ENCODE measurements at regions not wholly inside any gene's neighbourhood (a gene's known extent, or its start where the extent isn't known, plus 50 kb on each side); places are given as distances from the start of the nearest gene placed in this dataset.
"Not testable (repeated sequence)": the region's sequence is repeated elsewhere in the genome, so short reads cannot be mapped to it uniquely, and the experiment has no call there.

GRCh38 chr4:3628868-3629175, 96.6 kb upstream of the LRPAP1 start:
- Histone ChIP-seq H3K36me3 (replicated peaks; ENCODE audit: insufficient read depth, low read length) (no peaks in the 10 kb centered on the region), H3K79me2 (ENCODE audit: low read length) (no peaks in the 10 kb centered on the region), H3K9me2 (replicated peaks; ENCODE audit: insufficient read depth, low read length) (no peaks in the 10 kb centered on the region), H3K4me2 (ENCODE audit: low read depth, low read length) (no peak overlapping the region), H4K20me1 (ENCODE audit: insufficient read depth, low read length) (no peaks in the 10 kb centered on the region), H3K4me1 (ENCODE audit: low read length) (no peaks in the 10 kb centered on the region), H3F3A (ENCODE audit: insufficient read depth, low read length) (no peaks in the 10 kb centered on the region), H3K27ac (ENCODE audit: low read length) (no peak overlapping the region), H3K9me3 (replicated peaks; ENCODE audit: insufficient read depth, low read length) (no peaks in the 10 kb centered on the region), H3K27me3 (replicated peaks; ENCODE audit: insufficient read depth, low read length) (peaks cover 51% of the 10 kb centered on the region), H3K9ac (ENCODE audit: low read length) (no peak overlapping the region), H2AFZ (ENCODE audit: low read length) (no peak overlapping the region), H3K4me3 (ENCODE audit: low read length) (no peak overlapping the region)
- DNase-seq: no peak
- TF ChIP-seq CTCF (IDR thresholded peaks at IDR 0.05; ENCODE audit: low read length): no peak
- no peak for TF ChIP-seq EZH2 (optimal IDR thresholded peaks at IDR 0.05; ENCODE audit: low read depth, low read length)
- TF ChIP-seq EZH2phosphoT487 (IDR thresholded peaks at IDR 0.05; ENCODE audit: low read length): no peak

GRCh38 chr4:3627967-3628867, 96.0 kb upstream of the LRPAP1 start:
- not testable (repeated sequence) for H3K4me2 ChIP-seq (ENCODE audit: low read depth, low read length); H4K20me1 ChIP-seq (ENCODE audit: insufficient read depth, low read length); H3F3A ChIP-seq (ENCODE audit: insufficient read depth, low read length); H3K36me3 ChIP-seq (replicated peaks; ENCODE audit: insufficient read depth, low read length); H3K9ac ChIP-seq (ENCODE audit: low read length); H3K9me2 ChIP-seq (replicated peaks; ENCODE audit: insufficient read depth, low read length); H3K79me2 ChIP-seq (ENCODE audit: low read length); H3K27ac ChIP-seq (ENCODE audit: low read length); H3K4me1 ChIP-seq (ENCODE audit: low read length); DNase-seq; H3K4me3 ChIP-seq (ENCODE audit: low read length); H3K9me3 ChIP-seq (replicated peaks; ENCODE audit: insufficient read depth, low read length); H2AFZ ChIP-seq (ENCODE audit: low read length)
- peaks cover 51% of the 10 kb centered on the region for H3K27me3 ChIP-seq (replicated peaks; ENCODE audit: insufficient read depth, low read length)

DNA sequence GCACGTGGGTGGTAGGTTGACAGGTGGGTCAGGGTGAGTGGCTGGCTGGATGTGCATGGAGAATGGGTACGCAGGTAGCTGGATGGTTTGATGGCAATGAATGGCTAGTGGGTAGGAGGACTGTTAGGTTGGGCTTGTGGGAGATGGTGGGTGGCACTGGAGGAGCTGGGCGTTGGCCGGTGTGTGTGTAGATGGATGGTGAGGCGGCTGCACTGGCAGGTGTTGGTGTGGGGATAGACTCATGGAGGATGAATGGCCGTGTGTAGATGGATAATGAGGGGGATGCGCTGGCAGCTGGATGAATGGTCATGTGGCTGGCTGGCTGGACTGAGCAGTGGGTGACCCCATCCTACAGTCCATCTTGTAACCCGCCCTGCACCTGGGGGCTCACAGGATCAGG, 95.2 kb upstream of the LRPAP1 start:
- H3K9me3 ChIP-seq (replicated peaks; ENCODE audit: insufficient read depth, low read length); DNase-seq; H3K4me3 ChIP-seq (ENCODE audit: low read length); H4K20me1 ChIP-seq (ENCODE audit: insufficient read depth, low read length); H3K27ac ChIP-seq (ENCODE audit: low read length); H3K4me2 ChIP-seq (ENCODE audit: low read depth, low read length); H3K9me2 ChIP-seq (replicated peaks; ENCODE audit: insufficient read depth, low read length); H3K79me2 ChIP-seq (ENCODE audit: low read length); H3F3A ChIP-seq (ENCODE audit: insufficient read depth, low read length); H3K4me1 ChIP-seq (ENCODE audit: low read length); H3K9ac ChIP-seq (ENCODE audit: low read length); H3K36me3 ChIP-seq (replicated peaks; ENCODE audit: insufficient read depth, low read length); H2AFZ ChIP-seq (ENCODE audit: low read length): not testable (repeated sequence)
- H3K27me3 ChIP-seq (replicated peaks; ENCODE audit: insufficient read depth, low read length): peaks cover 55% of the 10 kb centered on the region

GRCh38 chr4:3626131-3626884, 94.1 kb upstream of the LRPAP1 start:
- H3K27me3 ChIP-seq (replicated peaks; ENCODE audit: insufficient read depth, low read length): peaks cover 56% of the 10 kb centered on the region
- not testable (repeated sequence) for H3K4me3 ChIP-seq (ENCODE audit: low read length); H4K20me1 ChIP-seq (ENCODE audit: insufficient read depth, low read length); H3F3A ChIP-seq (ENCODE audit: insufficient read depth, low read length); H3K9me2 ChIP-seq (replicated peaks; ENCODE audit: insufficient read depth, low read length); H3K27ac ChIP-seq (ENCODE audit: low read length); H2AFZ ChIP-seq (ENCODE audit: low read length); H3K9ac ChIP-seq (ENCODE audit: low read length); H3K9me3 ChIP-seq (replicated peaks; ENCODE audit: insufficient read depth, low read length); H3K36me3 ChIP-seq (replicated peaks; ENCODE audit: insufficient read depth, low read length); H3K4me2 ChIP-seq (ENCODE audit: low read depth, low read length); H3K4me1 ChIP-seq (ENCODE audit: low read length); H3K79me2 ChIP-seq (ENCODE audit: low read length); DNase-seq

GRCh38 chr4:3625286-3625875, 93.2 kb upstream of the LRPAP1 start:
- not testable (repeated sequence) for H3K79me2 ChIP-seq (ENCODE audit: low read length); H3K36me3 ChIP-seq (replicated peaks; ENCODE audit: insufficient read depth, low read length); H3K9me3 ChIP-seq (replicated peaks; ENCODE audit: insufficient read depth, low read length); H3K9me2 ChIP-seq (replicated peaks; ENCODE audit: insufficient read depth, low read length); H3K9ac ChIP-seq (ENCODE audit: low read length); H4K20me1 ChIP-seq (ENCODE audit: insufficient read depth, low read length); H3K4me1 ChIP-seq (ENCODE audit: low read length); H3F3A ChIP-seq (ENCODE audit: insufficient read depth, low read length); H2AFZ ChIP-seq (ENCODE audit: low read length); H3K4me3 ChIP-seq (ENCODE audit: low read length); H3K4me2 ChIP-seq (ENCODE audit: low read depth, low read length); H3K27ac ChIP-seq (ENCODE audit: low read length); DNase-seq
- H3K27me3 ChIP-seq (replicated peaks; ENCODE audit: insufficient read depth, low read length): peaks cover 52% of the 10 kb centered on the region

DNA sequence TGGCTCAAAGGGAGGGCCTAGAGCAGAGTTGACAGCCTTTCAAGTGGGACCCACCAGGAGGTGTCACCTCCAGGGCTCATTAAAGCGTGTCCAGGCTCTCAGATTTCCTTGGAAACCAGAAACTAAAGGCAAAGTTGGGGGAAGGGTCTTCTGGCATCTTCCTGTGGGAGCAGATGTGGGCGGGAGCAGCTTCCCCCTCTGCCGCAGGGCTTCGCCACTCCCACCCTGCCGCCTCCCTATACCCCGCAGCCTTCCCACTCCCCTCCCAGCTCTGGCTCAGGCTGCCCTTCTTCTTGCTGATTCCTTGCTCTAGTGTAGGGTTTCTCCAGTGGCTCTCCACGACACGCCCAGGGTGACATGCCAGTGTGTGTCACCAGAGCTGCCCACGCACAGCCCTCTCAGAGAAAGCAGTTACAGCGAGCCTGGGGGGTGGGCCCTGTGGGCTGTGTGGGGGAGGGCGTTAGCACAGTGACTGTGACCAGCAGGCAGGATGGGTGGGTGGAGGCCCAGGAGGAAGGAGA, 91.6 kb upstream of the LRPAP1 start:
- not testable (repeated sequence) for H3K4me2 ChIP-seq (ENCODE audit: low read depth, low read length); H2AFZ ChIP-seq (ENCODE audit: low read length); H3F3A ChIP-seq (ENCODE audit: insufficient read depth, low read length); H3K27ac ChIP-seq (ENCODE audit: low read length); H3K4me3 ChIP-seq (ENCODE audit: low read length); H3K4me1 ChIP-seq (ENCODE audit: low read length); H3K9ac ChIP-seq (ENCODE audit: low read length); H3K9me3 ChIP-seq (replicated peaks; ENCODE audit: insufficient read depth, low read length); H4K20me1 ChIP-seq (ENCODE audit: insufficient read depth, low read length); H3K36me3 ChIP-seq (replicated peaks; ENCODE audit: insufficient read depth, low read length); DNase-seq; H3K79me2 ChIP-seq (ENCODE audit: low read length); H3K9me2 ChIP-seq (replicated peaks; ENCODE audit: insufficient read depth, low read length)
- peaks cover 37% of the 10 kb centered on the region for H3K27me3 ChIP-seq (replicated peaks; ENCODE audit: insufficient read depth, low read length)
